ENCODE measurements at regions not wholly inside any gene's neighbourhood (a gene's known extent, or its start where the extent isn't known, plus 50 kb on each side); places are given as distances from the start of the nearest gene placed in this dataset.

GRCh38 chr5:86880785-86881492, 263.2 kb downstream of the COX7C start:
- peak; percentile 35 for DNase-seq

- no peak for DNase-seq
These were observed 263.9 kb downstream of the COX7C start for GRCh38 chr5:86881493-86882090.

- DNase-seq: no peak
These were observed 266.9 kb downstream of the COX7C start for GRCh38 chr5:86884608-86885007.

GRCh38 chr5:86885011-86885410, 267.3 kb downstream of the COX7C start:
- no peak for DNase-seq

- DNase-seq: no peak
These were observed 267.9 kb downstream of the COX7C start for GRCh38 chr5:86885489-86886230.

- no peak for DNase-seq
These were observed 272.6 kb downstream of the COX7C start for GRCh38 chr5:86890375-86890774.

GRCh38 chr5:86894056-86894455, 276.3 kb downstream of the COX7C start:
- DNase-seq: no peak

- no peak for DNase-seq
These were observed 279.2 kb downstream of the COX7C start for GRCh38 chr5:86896916-86897315.

- DNase-seq: no peak
These were observed 291.9 kb downstream of the COX7C start for GRCh38 chr5:86909418-86910295.

GRCh38 chr5:86917117-86917579, 299.4 kb downstream of the COX7C start:
- no peak for DNase-seq

- no peak for DNase-seq
These were observed 300.5 kb downstream of the COX7C start for GRCh38 chr5:86918246-86918645.

- DNase-seq: no peak
These were observed 308.3 kb downstream of the COX7C start for GRCh38 chr5:86926033-86926432.

- no peak for DNase-seq
These were observed 311.5 kb downstream of the COX7C start for GRCh38 chr5:86929123-86929766.

- no peak for DNase-seq
These were observed 315.9 kb upstream of the RASA1 start for GRCh38 chr5:86951761-86952160.

- DNase-seq: no peak
These were observed 302.8 kb upstream of the RASA1 start for GRCh38 chr5:86964889-86965288.

- peak; percentile 1 for DNase-seq
These were observed 299.4 kb upstream of the RASA1 start for GRCh38 chr5:86968301-86968753.

GRCh38 chr5:86970361-86970760, 297.3 kb upstream of the RASA1 start:
- DNase-seq: no peak

- no peak for DNase-seq
These were observed 296.6 kb upstream of the RASA1 start for GRCh38 chr5:86971034-86971571.

- no peak for DNase-seq
These were observed 292.7 kb upstream of the RASA1 start for GRCh38 chr5:86974955-86975354.

- DNase-seq: no peak
These were observed 290.5 kb upstream of the RASA1 start for GRCh38 chr5:86977190-86977589.

GRCh38 chr5:86977808-86978207, 289.9 kb upstream of the RASA1 start:
- DNase-seq: no peak

- DNase-seq: no peak
These were observed 287.8 kb upstream of the RASA1 start for GRCh38 chr5:86979811-86980411.
